Ectodermal cell (in vitro differentiated cells): ENCODE measurements at regions not wholly inside any gene's neighbourhood (a gene's known extent, or its start where the extent isn't known, plus 50 kb on each side); places are given as distances from the start of the nearest gene placed in this dataset.

Source experiments
- H3K27ac ChIP-seq: 2 replicates; pipeline ENCODE4 v1.7.0; 2013; ENCODE audit warnings: mild to moderate bottlenecking, low read depth, low read length; ENCODE audit not compliant: insufficient read depth, poor library complexity, severe bottlenecking
- H3K27me3 ChIP-seq: 2 replicates; pipeline ENCODE4 v1.7.0; 2013; ENCODE audit warnings: mild to moderate bottlenecking, low read length; ENCODE audit not compliant: insufficient read depth, control insufficient read depth, poor library complexity, severe bottlenecking
- H3K36me3 ChIP-seq: one replicate; pipeline ENCODE4 v1.7.0; 2013; ENCODE audit warnings: low read length; ENCODE audit not compliant: control insufficient read depth, insufficient read depth
- H3K4me1 ChIP-seq: one replicate; pipeline ENCODE4 v1.7.0; 2013; ENCODE audit warnings: low read length; ENCODE audit not compliant: control insufficient read depth, insufficient read depth
- H3K4me3 ChIP-seq: 2 replicates; pipeline ENCODE4 v1.7.0; 2013; ENCODE audit warnings: low read depth, low read length, control low read depth; ENCODE audit not compliant: insufficient read depth
- H3K9me3 ChIP-seq: 2 replicates; pipeline ENCODE4 v1.7.0; 2013; ENCODE audit warnings: mild to moderate bottlenecking, low read length, moderate library complexity; ENCODE audit not compliant: control insufficient read depth
- WGBS, 2 experiments: methylation state at CpG; one replicate each; pipeline ENCODE4 v1.1.7; 2013; ENCODE audit warnings: missing lambda C conversion rate in 2 of 2; 5-methylcytosine and 5-hydroxymethylcytosine counted together

GRCh38 chr14:101173698-101174521 is 270.4 kb upstream of the RTL1 start:
- Histone ChIP-seq H3K36me3 (no peaks in the 10 kb centered on the region), H3K27me3 (no peaks in the 10 kb centered on the region), H3K4me3 (no peak overlapping the region), H3K9me3 (peaks cover 2% of the 10 kb centered on the region), H3K4me1 (peaks cover 4% of the 10 kb centered on the region), H3K27ac (no peak overlapping the region)
- 89 to 91% methylated on average over 9 of the region's 9 CpGs for WGBS, 2 experiments

DNA sequence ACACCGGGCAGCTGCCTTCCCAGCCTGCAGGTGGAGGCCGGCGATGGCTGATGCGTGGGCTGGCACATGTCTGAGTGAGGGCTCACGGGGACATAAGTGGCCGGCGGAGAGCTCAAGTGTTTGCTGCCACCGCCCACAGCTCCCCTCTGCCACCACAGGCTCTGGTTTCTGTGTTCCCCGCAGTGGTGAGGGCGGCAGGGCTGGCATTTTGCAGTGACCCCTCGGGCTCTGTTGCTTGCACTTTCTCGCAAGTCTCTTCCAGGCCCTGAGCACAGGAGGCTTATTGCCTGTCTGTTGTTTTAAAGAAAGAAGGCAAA is 271.0 kb upstream of the RTL1 start:
- no peak overlapping the region for H3K4me3 ChIP-seq
- H3K4me1 ChIP-seq: peaks cover 4% of the 10 kb centered on the region
- H3K9me3 ChIP-seq: peaks cover 2% of the 10 kb centered on the region
- no peaks in the 10 kb centered on the region for H3K36me3 ChIP-seq
- no peak overlapping the region for H3K27ac ChIP-seq
- H3K27me3 ChIP-seq: no peaks in the 10 kb centered on the region
- 83 to 87% methylated on average over 12 of the region's 12 CpGs for WGBS, 2 experiments

DNA sequence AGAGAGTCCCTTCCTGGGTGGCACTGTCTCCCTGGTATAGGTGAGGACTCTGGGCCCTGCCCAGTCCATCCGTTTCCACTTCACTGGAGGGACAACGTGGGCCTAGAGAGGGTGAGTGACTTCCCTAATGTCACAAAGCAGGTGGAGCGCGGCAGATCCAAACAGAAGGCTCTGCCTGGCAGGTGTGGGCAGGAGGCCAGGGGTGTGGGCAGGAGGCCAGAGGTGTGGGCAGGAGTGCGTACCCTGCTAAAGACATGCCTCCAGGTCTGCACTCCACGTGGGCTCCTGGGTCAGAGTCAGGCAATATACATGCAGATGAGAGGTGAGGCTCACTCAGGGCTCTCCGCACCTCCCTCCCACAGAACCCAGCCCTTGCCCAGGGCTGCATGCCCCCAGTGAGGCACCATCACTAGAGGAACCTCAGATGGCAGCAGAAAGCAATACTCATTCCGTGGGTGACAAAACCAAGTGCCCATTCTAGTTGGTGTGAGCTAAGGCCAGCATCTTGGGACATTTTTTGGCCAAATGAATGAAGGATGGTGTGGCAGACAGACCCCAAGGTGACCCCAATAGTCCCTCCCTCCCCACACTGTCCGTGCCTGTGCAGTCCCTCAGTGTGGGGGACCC is 271.6 kb upstream of the RTL1 start:
- H3K36me3 ChIP-seq: no peaks in the 10 kb centered on the region
- H3K27me3 ChIP-seq: no peaks in the 10 kb centered on the region
- H3K27ac ChIP-seq: no peak overlapping the region
- 92% methylated on average over 9 of the region's 9 CpGs for WGBS, 2 experiments
- peaks cover 2% of the 10 kb centered on the region for H3K9me3 ChIP-seq
- no peak overlapping the region for H3K4me3 ChIP-seq
- H3K4me1 ChIP-seq: peaks cover 4% of the 10 kb centered on the region

GRCh38 chr14:101175731-101176534 is 272.4 kb upstream of the RTL1 start:
- H3K4me1 ChIP-seq: peaks cover 4% of the 10 kb centered on the region
- H3K9me3 ChIP-seq: peaks cover 4% of the 10 kb centered on the region
- no peak overlapping the region for H3K4me3 ChIP-seq
- no peaks in the 10 kb centered on the region for H3K36me3 ChIP-seq
- H3K27ac ChIP-seq: no peak overlapping the region
- WGBS, 2 experiments: 92 to 95% methylated on average over 13 of the region's 13 CpGs
- no peaks in the 10 kb centered on the region for H3K27me3 ChIP-seq

- H3K36me3 ChIP-seq: no peaks in the 10 kb centered on the region
- H3K4me1 ChIP-seq: peaks cover 4% of the 10 kb centered on the region
- no peak overlapping the region for H3K4me3 ChIP-seq
- H3K9me3 ChIP-seq: peaks cover 4% of the 10 kb centered on the region
- no peak overlapping the region for H3K27ac ChIP-seq
- 92 to 93% methylated on average over 16 of the region's 16 CpGs for WGBS, 2 experiments
- no peaks in the 10 kb centered on the region for H3K27me3 ChIP-seq
These were observed 273.1 kb upstream of the RTL1 start for GRCh38 chr14:101176535-101177205.

DNA sequence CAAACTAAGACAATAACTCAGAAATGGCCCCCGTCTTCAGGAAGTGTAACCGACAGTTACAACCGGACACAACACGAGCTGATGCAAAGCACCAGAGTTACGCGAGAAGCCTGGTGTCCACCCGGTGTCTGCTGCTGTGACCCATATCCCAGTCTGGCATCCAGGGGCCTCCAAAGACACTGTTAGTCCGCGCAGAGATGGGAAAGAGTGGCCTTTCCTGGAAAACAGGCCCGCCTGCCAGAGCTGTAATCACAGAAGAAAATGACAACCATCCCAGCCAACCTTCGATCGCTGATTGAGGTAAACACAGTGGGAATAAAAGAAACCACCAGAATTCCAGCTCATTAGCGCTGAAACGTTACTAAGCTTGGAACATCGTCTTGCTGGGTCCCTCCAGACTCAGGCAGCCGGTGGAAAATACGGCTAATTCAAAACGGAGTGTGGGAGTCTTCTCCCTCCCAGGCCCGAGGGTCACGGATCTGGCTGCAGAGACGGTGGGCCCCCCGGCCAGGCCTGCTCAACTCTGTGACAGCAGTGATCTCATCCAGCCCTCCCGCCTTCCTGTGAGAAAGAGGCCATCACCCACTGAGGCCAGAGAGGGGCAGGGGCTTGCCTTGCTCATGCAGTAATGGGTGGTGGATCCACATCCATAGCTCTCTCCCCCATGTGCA is 273.9 kb upstream of the RTL1 start:
- peaks cover 4% of the 10 kb centered on the region for H3K4me1 ChIP-seq
- WGBS, 2 experiments: 92 to 93% methylated on average over 23 of the region's 23 CpGs
- H3K27me3 ChIP-seq: no peaks in the 10 kb centered on the region
- H3K27ac ChIP-seq: no peak overlapping the region
- no peaks in the 10 kb centered on the region for H3K36me3 ChIP-seq
- H3K9me3 ChIP-seq: peaks cover 4% of the 10 kb centered on the region
- H3K4me3 ChIP-seq: no peak overlapping the region

DNA sequence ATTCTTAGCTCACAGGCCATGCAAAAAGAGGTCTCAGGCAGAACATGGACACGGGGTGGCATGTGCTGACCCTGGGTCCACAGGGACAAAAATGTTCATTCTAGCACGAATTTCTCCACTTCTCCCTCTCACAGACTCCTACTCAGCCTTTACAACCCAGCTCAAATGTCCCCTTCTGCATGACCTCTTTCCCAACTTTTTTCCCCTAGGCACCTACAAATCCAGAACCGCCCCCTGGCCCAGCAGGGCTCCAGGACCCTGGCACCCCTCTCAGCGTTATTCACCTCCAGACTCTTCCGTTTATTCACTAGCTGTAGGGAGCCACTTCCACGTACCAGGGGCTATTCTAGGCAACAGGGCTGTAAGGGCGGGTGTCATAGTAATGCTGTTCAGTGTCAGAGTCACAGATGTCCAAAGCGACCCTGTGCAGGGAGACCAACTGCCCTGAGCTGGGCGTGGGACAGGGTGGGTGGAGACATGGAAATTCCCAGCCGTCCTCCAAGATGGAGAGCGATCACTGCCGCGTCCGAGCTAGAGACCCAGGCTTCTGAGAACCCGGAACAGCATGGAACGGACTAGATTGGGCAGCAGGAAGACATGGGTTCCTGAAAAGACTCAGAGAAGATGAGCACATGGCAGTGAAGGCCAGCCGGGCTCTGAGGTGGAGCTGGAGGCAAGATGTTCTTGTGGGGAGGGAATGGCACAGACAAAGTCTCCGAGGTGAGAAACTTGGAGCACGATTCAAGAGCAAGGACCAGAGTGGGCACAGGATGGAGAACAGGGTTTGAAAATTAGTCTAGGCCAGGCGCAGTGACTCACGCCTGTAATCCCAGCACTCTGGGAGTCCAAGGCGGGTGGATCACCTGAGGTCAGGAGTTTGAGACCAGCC is 274.9 kb upstream of the RTL1 start:
- no peaks in the 10 kb centered on the region for H3K27me3 ChIP-seq
- 94% methylated on average over 22 of the region's 22 CpGs for WGBS, 2 experiments
- H3K27ac ChIP-seq: no peak overlapping the region

GRCh38 chr14:101179691-101180211 is 276.2 kb upstream of the RTL1 start:
- no peak overlapping the region for H3K27ac ChIP-seq
- peaks cover 10% of the 10 kb centered on the region for H3K4me1 ChIP-seq
- H3K4me3 ChIP-seq: no peak overlapping the region
- WGBS, 2 experiments: 73 to 78% methylated on average over 12 of the region's 12 CpGs
- peaks cover 2% of the 10 kb centered on the region for H3K9me3 ChIP-seq
- no peaks in the 10 kb centered on the region for H3K36me3 ChIP-seq
- H3K27me3 ChIP-seq: no peaks in the 10 kb centered on the region

More for the DNA sequence above, 274.9 kb upstream of the RTL1 start:
- Histone ChIP-seq H3K9me3 (peaks cover 3% of the 10 kb centered on the region), H3K36me3 (no peaks in the 10 kb centered on the region), H3K4me3 (no peak overlapping the region), H3K4me1 (peaks cover 5% of the 10 kb centered on the region)
